Mesenchymal stem cell (in vitro differentiated cells and primary cell): ENCODE measurements at regions not wholly inside any gene's neighbourhood (a gene's known extent, or its start where the extent isn't known, plus 50 kb on each side); places are given as distances from the start of the nearest gene placed in this dataset.

Experiments
- DNase-seq: peaks from one replicate; pipeline ENCODE4 v3.0.0-alpha.2; 2013
- H2AFZ ChIP-seq: one replicate; pipeline ENCODE4 v1.6.1; 2013; ENCODE audit warnings: low read depth, mild to moderate bottlenecking, control low read depth, inconsistent platforms, low read length, moderate library complexity
- H2AK5ac ChIP-seq: 2 replicates; pipeline ENCODE4 v1.6.1; 2013; ENCODE audit warnings: low read length, moderate library complexity, mild to moderate bottlenecking, inconsistent platforms; ENCODE audit not compliant: severe bottlenecking
- H2BK120ac ChIP-seq: one replicate; pipeline ENCODE4 v1.6.1; 2013; ENCODE audit warnings: low read depth, mild to moderate bottlenecking, inconsistent platforms, low read length, moderate library complexity
- H2BK12ac ChIP-seq, 2 experiments: one replicate each; pipeline ENCODE4 v1.6.1; 2013; ENCODE audit warnings: inconsistent platforms in 2 of 2, low read length in 2 of 2, mild to moderate bottlenecking in 2 of 2, moderate library complexity in 2 of 2, control low read depth in 1 of 2
- H2BK15ac ChIP-seq: one replicate; pipeline ENCODE4 v1.6.1; 2013; ENCODE audit warnings: mild to moderate bottlenecking, low read depth, inconsistent platforms; ENCODE audit not compliant: poor library complexity, severe bottlenecking
- H2BK5ac ChIP-seq: 2 replicates; pipeline ENCODE4 v1.6.1; 2013; ENCODE audit warnings: low read depth, mild to moderate bottlenecking, low read length, control low read depth, inconsistent platforms; ENCODE audit not compliant: poor library complexity, severe bottlenecking
- H3K14ac ChIP-seq, 2 experiments: one replicate each; pipeline ENCODE4 v1.6.1; 2013; ENCODE audit warnings: inconsistent platforms in 2 of 2, low read length in 2 of 2, control low read depth in 1 of 2, mild to moderate bottlenecking in 1 of 2, moderate library complexity in 1 of 2
- H3K18ac ChIP-seq, 2 experiments: one replicate each; pipeline ENCODE4 v1.6.1; 2013; ENCODE audit warnings: inconsistent platforms in 2 of 2, low read length in 2 of 2, control low read depth in 1 of 2, low read depth in 1 of 2, mild to moderate bottlenecking in 1 of 2
- H3K23ac ChIP-seq, 2 experiments: one replicate each; pipeline ENCODE4 v1.6.1; 2013; ENCODE audit warnings: inconsistent platforms in 2 of 2, low read length in 2 of 2, mild to moderate bottlenecking in 2 of 2, moderate library complexity in 2 of 2, control low read depth in 1 of 2
- H3K27ac ChIP-seq: 2 replicates; pipeline ENCODE4 v1.5.1; 2013; ENCODE audit warnings: mild to moderate bottlenecking, moderate library complexity, low read length, control low read depth, inconsistent platforms; ENCODE audit not compliant: poor library complexity, severe bottlenecking
- H3K27me3 ChIP-seq, 2 experiments: 2 replicates each; pipeline versions ENCODE4 v1.6.1 to v1.7.0; 2013; ENCODE audit warnings: low read length in 2 of 2, mild to moderate bottlenecking in 2 of 2, moderate library complexity in 2 of 2, control low read depth in 1 of 2, inconsistent platforms in 1 of 2; ENCODE audit not compliant: control insufficient read depth in 1 of 2, insufficient read depth in 1 of 2
- H3K36me3 ChIP-seq, 2 experiments: 2 replicates each; pipeline versions ENCODE4 v1.6.1 to v1.7.0; 2013; ENCODE audit warnings: low read length in 2 of 2, control low read depth in 1 of 2, inconsistent platforms in 1 of 2, low read depth in 1 of 2, mild to moderate bottlenecking in 1 of 2; ENCODE audit not compliant: insufficient read depth in 2 of 2, control insufficient read depth in 1 of 2
- H3K4ac ChIP-seq, 2 experiments: one replicate each; pipeline ENCODE4 v1.6.1; 2013; ENCODE audit warnings: inconsistent platforms in 2 of 2, low read length in 2 of 2, mild to moderate bottlenecking in 2 of 2, moderate library complexity in 2 of 2, control low read depth in 1 of 2, low read depth in 1 of 2
- H3K4me1 ChIP-seq: 2 replicates; pipeline ENCODE4 v1.6.1; 2013; ENCODE audit warnings: low read depth, low read length, control low read depth; ENCODE audit not compliant: control insufficient read depth, insufficient read depth
- H3K4me2 ChIP-seq: 2 replicates; pipeline ENCODE4 v1.6.1; 2013; ENCODE audit warnings: low read length, mild to moderate bottlenecking, inconsistent platforms; ENCODE audit not compliant: poor library complexity, severe bottlenecking
- H3K4me3 ChIP-seq, 2 experiments: 2 replicates each; pipeline versions ENCODE4 v1.5.1 to v1.7.0; 2013; ENCODE audit warnings: low read length in 2 of 2, mild to moderate bottlenecking in 2 of 2, control low read depth in 1 of 2, low read depth in 1 of 2; ENCODE audit not compliant: insufficient read depth in 1 of 2
- H3K79me1 ChIP-seq: replicated peaks from 2 replicates; pipeline ENCODE4 v1.6.1; 2013; ENCODE audit warnings: mild to moderate bottlenecking, control low read depth, low read length, inconsistent platforms; ENCODE audit not compliant: poor library complexity, severe bottlenecking
- H3K9ac ChIP-seq: 2 replicates; pipeline ENCODE4 v1.7.0; 2013; ENCODE audit warnings: mild to moderate bottlenecking, low read length, moderate library complexity
- H3K9me3 ChIP-seq: 2 replicates; pipeline ENCODE4 v1.7.0; 2013; ENCODE audit warnings: mild to moderate bottlenecking, low read length; ENCODE audit not compliant: control insufficient read depth
- H4K8ac ChIP-seq: one replicate; pipeline ENCODE4 v1.6.1; 2013; ENCODE audit warnings: inconsistent platforms, mild to moderate bottlenecking, low read length, moderate library complexity
- H4K91ac ChIP-seq: one replicate; pipeline ENCODE4 v1.6.1; 2013; ENCODE audit warnings: mild to moderate bottlenecking, low read length, inconsistent platforms
- WGBS: methylation state at CpG from one replicate; pipeline ENCODE4 v1.1.7; 2013; ENCODE audit warnings: mixed read lengths; 5-methylcytosine and 5-hydroxymethylcytosine counted together

DNA sequence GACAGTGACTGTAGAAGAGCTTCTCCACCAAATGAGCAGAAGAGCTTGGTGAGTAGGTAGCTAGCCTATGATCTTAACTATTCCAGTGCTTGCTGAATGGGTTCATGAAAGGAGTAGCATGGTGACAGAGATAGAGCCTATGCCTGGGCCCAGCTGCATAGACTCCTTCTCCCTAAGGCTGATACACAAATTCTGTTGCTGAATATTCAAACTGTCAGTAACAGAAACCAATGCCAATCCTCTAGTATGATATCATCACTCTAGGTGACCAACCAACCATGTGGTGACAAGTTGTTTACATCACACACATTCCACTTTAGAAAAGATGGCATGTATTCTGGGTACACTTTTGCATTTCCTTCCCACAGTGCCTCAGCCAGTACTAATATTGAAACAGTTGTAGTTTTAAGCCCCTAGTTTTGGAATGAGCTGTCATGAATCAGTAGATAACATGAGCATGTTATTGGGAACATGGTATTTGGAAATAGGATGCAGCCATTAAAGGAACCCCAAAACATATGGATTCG, 103.4 kb upstream of the GRXCR1 start:
- Histone ChIP-seq H2BK12ac (no peak overlapping the region), H3K18ac (no peak overlapping the region), H3K27ac (no peak overlapping the region), H3K9ac (no peak overlapping the region), H3K9me3 (no peaks in the 10 kb centered on the region), H4K91ac (no peak overlapping the region), H3K14ac (no peak overlapping the region), H2BK15ac (no peak overlapping the region), H3K23ac (no peak overlapping the region), H2BK5ac (no peak overlapping the region), H2AK5ac (no peak overlapping the region), H2AFZ (no peak overlapping the region), H3K4me1 (no peaks in the 10 kb centered on the region), H3K4me3 (no peak overlapping the region), H3K79me1 (no peaks in the 10 kb centered on the region), H4K8ac (no peak overlapping the region), H3K4ac (no peak overlapping the region), H2BK120ac (no peak overlapping the region), H3K4me2 (no peak overlapping the region), H3K36me3 (no peaks in the 10 kb centered on the region), H3K27me3 (no peaks in the 10 kb centered on the region)
- DNase-seq: no peak
- 44% methylated on average over 1 of the region's 1 CpG for WGBS

GRCh38 chr4:42787079-42787463, 105.4 kb upstream of the GRXCR1 start:
- Histone ChIP-seq H2BK12ac (no peak overlapping the region), H4K8ac (no peak overlapping the region), H2AFZ (no peak overlapping the region), H3K14ac (no peak overlapping the region), H3K9me3 (no peaks in the 10 kb centered on the region), H3K36me3 (no peaks in the 10 kb centered on the region), H3K4me1 (no peaks in the 10 kb centered on the region), H4K91ac (no peak overlapping the region), H3K18ac (no peak overlapping the region), H3K9ac (no peak overlapping the region), H3K4me3 (no peak overlapping the region), H2AK5ac (no peak overlapping the region), H3K79me1 (no peaks in the 10 kb centered on the region), H3K4ac (no peak overlapping the region), H3K4me2 (no peak overlapping the region), H2BK15ac (no peak overlapping the region), H3K27ac (no peak overlapping the region), H3K27me3 (no peaks in the 10 kb centered on the region), H3K23ac (no peak overlapping the region), H2BK120ac (no peak overlapping the region), H2BK5ac (no peak overlapping the region)
- WGBS: 87% methylated on average over 6 of the region's 6 CpGs
- DNase-seq: no peak

DNA sequence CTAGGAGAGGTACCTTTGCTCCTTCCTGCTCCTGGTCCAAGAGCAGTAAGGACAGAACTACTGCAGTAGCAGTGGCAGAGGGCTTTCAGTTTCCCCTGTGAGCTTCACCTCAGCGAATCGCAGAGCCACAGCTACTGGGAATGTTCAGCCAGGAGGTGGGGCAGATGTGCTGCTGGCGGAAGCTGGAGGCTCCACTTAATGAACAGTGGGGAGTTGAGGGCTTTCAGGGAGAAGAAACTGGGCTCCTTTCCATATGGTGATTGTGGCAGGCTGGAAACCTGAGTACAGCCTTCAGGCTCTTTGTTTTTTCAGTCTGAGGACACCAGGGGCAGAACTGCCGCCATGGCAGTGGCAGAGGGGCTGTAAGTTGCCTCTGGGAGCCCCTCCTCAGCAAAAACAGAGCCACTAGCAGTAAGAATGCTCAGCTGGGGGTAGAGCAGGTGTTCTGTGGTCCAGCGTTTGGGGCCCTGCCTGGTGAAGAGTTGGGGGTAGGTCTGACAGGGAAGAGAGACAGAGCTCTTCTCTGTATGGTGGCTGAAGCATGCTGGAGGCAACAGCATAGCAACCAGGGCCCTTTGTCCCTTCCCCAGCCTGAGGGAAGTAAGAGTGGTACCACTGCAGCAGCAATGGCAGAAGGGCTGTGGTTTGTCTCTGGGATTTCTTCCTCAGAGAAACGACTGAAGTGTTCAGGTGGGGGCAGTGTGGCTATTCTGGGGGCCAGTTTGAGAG, 106.0 kb upstream of the GRXCR1 start:
- H2AFZ ChIP-seq: no peak overlapping the region
- 47% methylated on average over 6 of the region's 6 CpGs for WGBS
- no peak overlapping the region for H4K8ac ChIP-seq

GRCh38 chr4:42785817-42786216, 106.7 kb upstream of the GRXCR1 start:
- 79% methylated on average over 5 of the region's 5 CpGs for whole genome bisulfite sequencing
- Histone ChIP-seq H3K9ac (no peak overlapping the region), H2BK12ac (no peak overlapping the region), H3K36me3 (no peaks in the 10 kb centered on the region), H3K4me1 (no peaks in the 10 kb centered on the region), H3K79me1 (no peaks in the 10 kb centered on the region), H3K4me2 (no peak overlapping the region), H3K23ac (no peak overlapping the region), H4K91ac (no peak overlapping the region), H3K14ac (no peak overlapping the region), H4K8ac (no peak overlapping the region), H2BK15ac (no peak overlapping the region), H3K18ac (no peak overlapping the region), H3K4ac (no peak overlapping the region), H2BK5ac (no peak overlapping the region), H3K27me3 (no peaks in the 10 kb centered on the region), H2AFZ (no peak overlapping the region), H3K9me3 (no peaks in the 10 kb centered on the region), H3K4me3 (no peak overlapping the region), H3K27ac (no peak overlapping the region), H2BK120ac (no peak overlapping the region), H2AK5ac (no peak overlapping the region)
- no peak for DNase-seq

More for the DNA sequence above, 106.0 kb upstream of the GRXCR1 start:
- H2BK15ac ChIP-seq: no peak overlapping the region
- no peak overlapping the region for H2BK5ac ChIP-seq
- H3K4me3 ChIP-seq: no peak overlapping the region
- no peaks in the 10 kb centered on the region for H3K4me1 ChIP-seq
- H4K91ac ChIP-seq: no peak overlapping the region
- no peak overlapping the region for H3K4ac ChIP-seq
- no peaks in the 10 kb centered on the region for H3K36me3 ChIP-seq
- H3K23ac ChIP-seq: no peak overlapping the region
- no peak overlapping the region for H3K27ac ChIP-seq
- H3K4me2 ChIP-seq: no peak overlapping the region
- H2AK5ac ChIP-seq: no peak overlapping the region
- no peak overlapping the region for H3K14ac ChIP-seq
- no peak overlapping the region for H3K18ac ChIP-seq
- no peak overlapping the region for H2BK120ac ChIP-seq
- H3K9ac ChIP-seq: no peak overlapping the region
- no peak for DNase-seq
- no peak overlapping the region for H2BK12ac ChIP-seq
- no peaks in the 10 kb centered on the region for H3K27me3 ChIP-seq
- no peaks in the 10 kb centered on the region for H3K9me3 ChIP-seq
- no peaks in the 10 kb centered on the region for H3K79me1 ChIP-seq
